ENCODE measurements at regions not wholly inside any gene's neighbourhood (a gene's known extent, or its start where the extent isn't known, plus 50 kb on each side); places are given as distances from the start of the nearest gene placed in this dataset.

- no peaks in the 10 kb centered on the region for H3K36me3 ChIP-seq (ENCODE audit: control insufficient read depth, insufficient read depth, low read length)
- no peak overlapping the region for H2AFZ ChIP-seq (ENCODE audit: low read depth, low read length)
- H3K9me3 ChIP-seq (replicated peaks; ENCODE audit: control insufficient read depth, insufficient read depth, low read depth, low read length): no peaks in the 10 kb centered on the region
- H3K4me1 ChIP-seq (replicated peaks in 1 of 2; ENCODE audit: control insufficient read depth in 2 of 2, insufficient read depth in 2 of 2, low read length in 2 of 2): no peaks in the 10 kb centered on the region
- H3K4me2 ChIP-seq (ENCODE audit: insufficient read depth, low read length): no peak overlapping the region
- no TSS peak for BruUV-seq (replicated peaks)
- H3K9me1 ChIP-seq (ENCODE audit: control insufficient read depth, insufficient read depth, low read length): no peaks in the 10 kb centered on the region
- intact Hi-C loops (cut with micrococcal nuclease): no loop called here
- no peaks in the 10 kb centered on the region for H4K20me1 ChIP-seq (replicated peaks; ENCODE audit: control insufficient read depth, insufficient read depth, low read length)
- CTCF ChIA-PET (ENCODE audit: low intra/inter-chr PET ratio): no interaction called here
- DNase-seq (ENCODE audit: extremely low read depth in 1 of 4, low spot score in 3 of 4) (no peak), ATAC-seq (no peak), FAIRE-seq (no peak)
- in situ Hi-C loops (cut with MboI): no loop called here
- no peaks in the 10 kb centered on the region for H3K79me2 ChIP-seq (ENCODE audit: control insufficient read depth, insufficient read depth, low read length)
- no peak overlapping the region for H3K9ac ChIP-seq (ENCODE audit: insufficient read depth in 1 of 2, low read depth in 2 of 2, low read length in 2 of 2)
- H3K4me3 ChIP-seq: no peak overlapping the region
- H3K27ac ChIP-seq (ENCODE audit: extremely low read depth, low read depth, low read length): no peak overlapping the region
- 0% methylated on average over 1 of the region's 1 CpG for WGBS (ENCODE audit: insufficient coverage, low coverage, missing lambda C conversion rate)
- POLR2A ChIA-PET: no interaction called here
- no peaks in the 10 kb centered on the region for H3K27me3 ChIP-seq (ENCODE audit: control insufficient read depth in 2 of 2, insufficient read depth in 2 of 2, low read length in 2 of 2)
- TF ChIP-seq ZNF584 (CRISPR knock-in tag; IDR thresholded peaks at IDR 0.05; ENCODE audit: low read depth) (no peak), BRF2 (IDR thresholded peaks at IDR 0.05; ENCODE audit: borderline replicate concordance, insufficient read depth, insufficient read length) (no peak), XRCC5 (IDR thresholded peaks at IDR 0.05; ENCODE audit: low read depth, low read length) (no peak), ZNF512 (tag; IDR thresholded peaks at IDR 0.05) (no peak), THAP12 (CRISPR knock-in tag; IDR thresholded peaks at IDR 0.05) (no peak), ZNF507 (tag; conservative IDR thresholded peaks at IDR 0.05) (no peak), KAT8 (IDR thresholded peaks at IDR 0.05; ENCODE audit: low read depth) (no peak), ZNF280B (CRISPR knock-in tag; IDR thresholded peaks at IDR 0.05) (no peak), WHSC1 (IDR thresholded peaks at IDR 0.05; ENCODE audit: low read length) (no peak), THAP7 (CRISPR knock-in tag; IDR thresholded peaks at IDR 0.05) (no peak), ZNF764 (CRISPR knock-in tag; IDR thresholded peaks at IDR 0.05; ENCODE audit: low read depth) (no peak), SMARCE1 (IDR thresholded peaks at IDR 0.05) (no peak), TCFL5 (CRISPR knock-in tag; conservative IDR thresholded peaks at IDR 0.05) (no peak), ZNF449 (CRISPR knock-in tag; IDR thresholded peaks at IDR 0.05) (no peak), POLR3A (IDR thresholded peaks at IDR 0.05; ENCODE audit: borderline replicate concordance, extremely low read depth, insufficient read depth, insufficient read length) (no peak)
These were observed 1030.7 kb downstream of the GLUD2 start for GRCh38 chrX:122078079-122078478.

Data from K562 (cell line).